ENCODE measurements at regions not wholly inside any gene's neighbourhood (a gene's known extent, or its start where the extent isn't known, plus 50 kb on each side); places are given as distances from the start of the nearest gene placed in this dataset.

DNA sequence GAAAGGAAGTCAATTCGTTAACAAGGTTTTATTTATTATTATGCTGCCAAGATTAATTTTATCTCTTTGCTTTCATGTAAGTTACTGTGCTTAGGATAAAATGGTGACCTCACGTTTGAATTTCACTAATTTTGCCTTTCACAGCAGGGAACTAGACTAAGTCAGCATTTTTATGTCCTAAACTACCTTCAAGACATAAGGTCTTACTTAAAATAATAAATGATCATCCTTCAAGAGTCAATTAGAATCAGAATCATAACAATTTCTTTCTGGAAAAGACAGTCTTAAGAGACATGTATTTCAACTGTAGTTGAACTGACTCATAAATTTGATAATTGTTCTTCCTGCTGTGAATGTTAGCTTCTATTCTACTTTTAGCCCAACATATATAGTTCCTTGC, 893.8 kb downstream of the KCNJ2 start:
- Mint-ChIP-seq H3K9me3 (peaks cover 16% of the 10 kb centered on the region), H3K36me3 (peaks cover 2% of the 10 kb centered on the region), H3K27ac (peak overlapping the region; percentile 39), H3K4me1 (peaks cover 22% of the 10 kb centered on the region), H3K4me3 (no peak overlapping the region), H3K27me3 (ENCODE audit: low read depth) (no peaks in the 10 kb centered on the region)
- no peak for DNase-seq (ENCODE audit: low spot score in 2 of 2, unreplicated experiment in 2 of 2)
- TF ChIP-seq, protein P1, sequence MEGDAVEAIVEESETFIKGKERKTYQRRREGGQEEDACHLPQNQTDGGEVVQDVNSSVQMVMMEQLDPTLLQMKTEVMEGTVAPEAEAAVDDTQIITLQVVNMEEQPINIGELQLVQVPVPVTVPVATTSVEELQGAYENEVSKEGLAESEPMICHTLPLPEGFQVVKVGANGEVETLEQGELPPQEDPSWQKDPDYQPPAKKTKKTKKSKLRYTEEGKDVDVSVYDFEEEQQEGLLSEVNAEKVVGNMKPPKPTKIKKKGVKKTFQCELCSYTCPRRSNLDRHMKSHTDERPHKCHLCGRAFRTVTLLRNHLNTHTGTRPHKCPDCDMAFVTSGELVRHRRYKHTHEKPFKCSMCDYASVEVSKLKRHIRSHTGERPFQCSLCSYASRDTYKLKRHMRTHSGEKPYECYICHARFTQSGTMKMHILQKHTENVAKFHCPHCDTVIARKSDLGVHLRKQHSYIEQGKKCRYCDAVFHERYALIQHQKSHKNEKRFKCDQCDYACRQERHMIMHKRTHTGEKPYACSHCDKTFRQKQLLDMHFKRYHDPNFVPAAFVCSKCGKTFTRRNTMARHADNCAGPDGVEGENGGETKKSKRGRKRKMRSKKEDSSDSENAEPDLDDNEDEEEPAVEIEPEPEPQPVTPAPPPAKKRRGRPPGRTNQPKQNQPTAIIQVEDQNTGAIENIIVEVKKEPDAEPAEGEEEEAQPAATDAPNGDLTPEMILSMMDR (IDR thresholded peaks at IDR 0.05; ENCODE audit: unreplicated experiment), result no peak

DNA sequence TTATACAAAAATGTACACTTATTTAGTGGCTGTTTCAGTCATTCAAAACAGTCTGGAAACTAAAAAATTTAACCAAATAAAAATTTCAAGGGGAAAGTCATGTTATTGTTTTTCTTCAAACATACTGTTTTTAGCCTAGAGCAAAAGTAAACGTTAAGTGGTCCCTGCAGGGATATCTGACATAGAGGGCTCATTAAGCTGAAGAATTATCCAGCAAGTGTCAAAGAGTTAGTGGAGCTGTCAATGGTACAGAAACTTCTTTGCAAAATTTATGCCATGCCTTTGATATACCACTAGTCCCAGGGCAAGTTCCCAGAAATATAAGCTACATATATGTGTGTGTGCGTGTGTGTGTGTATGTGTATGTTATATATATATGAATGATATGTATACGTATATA, 894.2 kb downstream of the KCNJ2 start:
- DNase-seq (ENCODE audit: low spot score in 2 of 2, unreplicated experiment in 2 of 2), result no peak
- Mint-ChIP-seq H3K4me3 (no peak overlapping the region), H3K27ac (peak overlapping the region; percentile 39), H3K36me3 (peaks cover 2% of the 10 kb centered on the region), H3K4me1 (peaks cover 22% of the 10 kb centered on the region), H3K27me3 (ENCODE audit: low read depth) (no peaks in the 10 kb centered on the region), H3K9me3 (peaks cover 16% of the 10 kb centered on the region)
- TF ChIP-seq, protein P1 (IDR thresholded peaks at IDR 0.05; ENCODE audit: unreplicated experiment), result no peak

DNA sequence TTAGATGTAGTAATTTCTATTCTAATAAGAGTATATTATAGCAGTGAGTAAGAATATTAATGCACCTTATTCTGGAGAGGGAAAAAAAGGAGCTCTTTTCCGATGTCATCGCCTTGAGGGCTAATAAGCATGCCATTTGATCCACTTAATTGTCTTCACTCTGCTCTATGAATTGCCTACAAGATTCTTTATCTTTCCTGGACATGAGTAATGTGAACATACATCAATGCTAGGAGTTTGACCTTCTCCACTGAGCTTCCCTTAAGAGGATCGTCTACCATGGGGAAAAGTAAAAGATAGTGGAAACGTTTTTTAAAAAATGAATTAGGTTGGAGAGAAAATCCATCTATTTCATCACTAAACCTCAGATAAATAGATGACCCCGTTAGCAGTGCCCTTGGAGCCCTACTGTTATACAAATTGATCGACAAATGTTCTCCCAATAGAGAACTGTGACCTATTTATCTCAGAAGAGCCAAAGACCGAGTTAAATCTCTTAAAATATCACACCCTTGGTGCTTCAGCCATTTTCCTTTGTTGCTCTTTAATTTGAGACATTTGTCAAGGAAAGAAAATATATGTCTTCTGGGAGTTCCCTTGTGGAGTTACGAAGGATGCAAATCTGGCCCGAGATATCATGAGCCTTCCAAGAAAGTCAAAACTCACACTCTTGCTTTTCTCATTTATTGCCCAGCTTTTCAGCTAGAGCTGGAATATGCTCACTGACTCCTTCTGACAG, 898.5 kb downstream of the KCNJ2 start:
- Mint-ChIP-seq H3K36me3 (no peaks in the 10 kb centered on the region), H3K27ac (no peak overlapping the region), H3K27me3 (ENCODE audit: low read depth) (no peaks in the 10 kb centered on the region), H3K9me3 (no peaks in the 10 kb centered on the region), H3K4me1 (peaks cover 14% of the 10 kb centered on the region), H3K4me3 (no peak overlapping the region)
- TF ChIP-seq, protein P1 (IDR thresholded peaks at IDR 0.05; ENCODE audit: unreplicated experiment), result no peak
- no peak for DNase-seq (ENCODE audit: low spot score in 2 of 2, unreplicated experiment in 2 of 2)

DNA sequence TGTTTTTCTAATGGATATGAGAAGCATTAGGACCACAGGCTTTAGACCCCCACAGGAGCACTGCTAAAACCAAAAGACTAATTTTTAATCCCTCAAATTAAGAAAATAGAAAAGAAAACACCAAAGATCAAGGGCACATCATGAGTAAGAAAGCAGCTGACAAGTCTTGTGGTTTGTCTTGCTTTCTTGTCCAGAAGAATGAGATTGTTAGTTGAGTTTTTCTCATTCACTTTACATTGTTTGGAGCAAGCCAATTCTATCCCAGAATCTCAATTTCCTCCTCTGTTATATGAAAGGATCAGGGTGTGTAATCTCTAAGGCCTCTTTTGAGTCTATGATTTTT, 899.0 kb downstream of the KCNJ2 start:
- no peaks in the 10 kb centered on the region for H3K9me3 Mint-ChIP-seq
- no peaks in the 10 kb centered on the region for H3K36me3 Mint-ChIP-seq
- no peak for DNase-seq (ENCODE audit: low spot score in 2 of 2, unreplicated experiment in 2 of 2)
- no peak overlapping the region for H3K4me3 Mint-ChIP-seq
- peaks cover 9% of the 10 kb centered on the region for H3K4me1 Mint-ChIP-seq
- H3K27ac Mint-ChIP-seq, result no peak overlapping the region
- TF ChIP-seq, protein P1 (IDR thresholded peaks at IDR 0.05; ENCODE audit: unreplicated experiment), result no peak
- no peaks in the 10 kb centered on the region for H3K27me3 Mint-ChIP-seq (ENCODE audit: low read depth)

DNA sequence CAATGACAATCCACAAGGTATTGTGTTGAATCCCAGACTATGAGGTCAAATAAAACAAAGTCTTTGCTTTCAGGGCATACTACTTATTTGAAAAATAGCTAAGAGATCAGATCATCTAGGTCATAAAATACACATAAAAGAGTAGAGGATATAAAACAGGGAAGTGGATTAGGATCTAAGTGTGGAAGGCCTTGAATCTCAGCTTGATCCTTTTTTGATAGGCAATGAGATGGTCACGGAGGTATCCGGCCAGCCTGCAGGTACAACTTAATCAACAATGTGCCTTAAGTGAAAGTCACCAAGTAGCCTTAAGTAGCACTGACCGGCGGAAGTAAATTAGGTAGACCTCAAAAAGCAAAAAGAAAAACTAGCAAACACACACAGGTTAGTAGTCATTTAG, 901.7 kb downstream of the KCNJ2 start:
- TF ChIP-seq, protein P1 (IDR thresholded peaks at IDR 0.05; ENCODE audit: unreplicated experiment), result no peak
- no peak for DNase-seq (ENCODE audit: low spot score in 2 of 2, unreplicated experiment in 2 of 2)
- no peak overlapping the region for H3K4me3 Mint-ChIP-seq
- no peak overlapping the region for H3K27ac Mint-ChIP-seq
- H3K36me3 Mint-ChIP-seq, result no peaks in the 10 kb centered on the region
- no peaks in the 10 kb centered on the region for H3K27me3 Mint-ChIP-seq (ENCODE audit: low read depth)
- H3K4me1 Mint-ChIP-seq, result no peaks in the 10 kb centered on the region
- H3K9me3 Mint-ChIP-seq, result peaks cover 6% of the 10 kb centered on the region

DNA sequence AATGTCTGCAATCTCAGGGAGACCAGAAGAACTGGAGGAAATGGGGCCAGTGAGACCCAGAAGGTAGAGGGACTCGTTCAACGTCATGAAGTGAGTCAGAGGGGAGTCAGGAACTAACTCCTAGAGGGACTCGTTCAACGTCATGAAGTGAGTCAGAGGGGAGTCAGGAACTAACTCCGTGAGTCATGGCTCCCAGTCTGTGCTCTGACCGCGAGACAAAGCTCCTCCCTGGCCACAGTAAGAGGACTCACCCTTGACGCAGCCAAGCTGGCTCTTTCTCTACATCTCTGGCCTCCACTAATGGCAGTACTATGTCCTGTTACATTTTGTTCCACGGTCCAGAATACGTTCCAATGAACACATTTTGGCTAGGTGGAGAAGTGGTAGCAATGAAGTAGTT, 902.5 kb downstream of the KCNJ2 start:
- peaks cover 6% of the 10 kb centered on the region for H3K9me3 Mint-ChIP-seq
- no peaks in the 10 kb centered on the region for H3K36me3 Mint-ChIP-seq
- no peak for DNase-seq (ENCODE audit: low spot score in 2 of 2, unreplicated experiment in 2 of 2)
- no peak overlapping the region for H3K4me3 Mint-ChIP-seq
- no peak overlapping the region for H3K27ac Mint-ChIP-seq
- H3K27me3 Mint-ChIP-seq (ENCODE audit: low read depth), result no peaks in the 10 kb centered on the region
- TF ChIP-seq, protein P1 (IDR thresholded peaks at IDR 0.05; ENCODE audit: unreplicated experiment), result no peak
- H3K4me1 Mint-ChIP-seq, result no peaks in the 10 kb centered on the region
